CD4-positive, alpha-beta T cell (primary cell): ENCODE measurements at regions not wholly inside any gene's neighbourhood (a gene's known extent, or its start where the extent isn't known, plus 50 kb on each side); places are given as distances from the start of the nearest gene placed in this dataset.

Source experiments
- ATAC-seq: fragments of 200-7000 bp; cut with Tn5 transposase; one replicate; pipeline ENCODE4 v1.10.0; 2022; ENCODE audit warnings: mild to moderate bottlenecking; ENCODE audit not compliant: poor library complexity
- CTCF ChIA-PET: fragments of 350-600 bp; sonication (Branson Sonifier 250); formaldehyde crosslinking; loops from one replicate; lab custom pipeline; 2021; ENCODE audit warnings: antibody characterized with exemption, inconsistent platforms; lab: Charles Lee
- POLR2A ChIA-PET: fragments of 350-600 bp; sonication (Branson Sonifier 250); formaldehyde crosslinking; loops from one replicate; lab custom pipeline; 2021; ENCODE audit warnings: antibody characterized with exemption, inconsistent platforms; lab: Charles Lee
- DNase-seq, 14 experiments: peaks; one replicate each; pipeline ENCODE4 v3.0.0-alpha.2; 2013 to 2020; ENCODE audit warnings: mixed read lengths in 2 of 14
- H3K27ac ChIP-seq, 2 donors: one replicate each; pipeline versions ENCODE4 v1.5.1 to v1.7.0; 2013; ENCODE audit warnings: low read length in 2 of 2, low read depth in 1 of 2, mild to moderate bottlenecking in 1 of 2
- H3K27me3 ChIP-seq, 2 experiments: 1 replicate in 1 of 2; 2 replicates in 1 of 2; pipeline versions ENCODE4 v1.6.1 to v1.7.0; 2013; ENCODE audit warnings: low read length in 2 of 2, control low read depth in 1 of 2, mild to moderate bottlenecking in 1 of 2, moderate library complexity in 1 of 2; ENCODE audit not compliant: insufficient read depth in 2 of 2, control insufficient read depth in 1 of 2
- H3K36me3 ChIP-seq: one replicate; pipeline ENCODE4 v1.6.1; 2013; ENCODE audit warnings: low read length, control low read depth; ENCODE audit not compliant: insufficient read depth
- H3K4me1 ChIP-seq: one replicate; pipeline ENCODE4 v1.6.1; 2013; ENCODE audit warnings: low read length, control low read depth; ENCODE audit not compliant: insufficient read depth
- H3K4me3 ChIP-seq: one replicate; pipeline ENCODE4 v1.5.1; 2013; ENCODE audit warnings: mild to moderate bottlenecking, low read length, moderate library complexity
- H3K9me3 ChIP-seq, 2 experiments: 1 replicate in 1 of 2; 2 replicates in 1 of 2; pipeline versions ENCODE4 v1.6.1 to v1.7.0; 2013; ENCODE audit warnings: low read length in 2 of 2, mild to moderate bottlenecking in 2 of 2, control low read depth in 1 of 2, moderate library complexity in 1 of 2; ENCODE audit not compliant: control insufficient read depth in 1 of 2, insufficient read depth in 1 of 2
- H3K27ac Mint-ChIP-seq: one replicate; pipeline ENCODE4 v1.8.0; 2020; ENCODE audit warnings: mixed read lengths
- H3K27me3 Mint-ChIP-seq: one replicate; pipeline ENCODE4 v1.8.0; 2021; ENCODE audit warnings: mixed read lengths
- H3K36me3 Mint-ChIP-seq: one replicate; pipeline ENCODE4 v1.8.0; 2021; ENCODE audit warnings: low read depth, mixed read lengths
- H3K4me1 Mint-ChIP-seq: one replicate; pipeline ENCODE4 v1.8.0; 2021; ENCODE audit warnings: low read depth, mixed read lengths
- H3K4me3 Mint-ChIP-seq: one replicate; pipeline ENCODE4 v1.8.0; 2020; ENCODE audit warnings: mild to moderate bottlenecking, mixed read lengths
- H3K9me3 Mint-ChIP-seq: one replicate; pipeline ENCODE4 v1.8.0; 2020; ENCODE audit warnings: mixed read lengths
- CTCF ChIP-seq: fragments of 200-600 bp; IDR thresholded peaks from one replicate; pipeline ENCODE4 v1.8.0; 2022; ENCODE audit warnings: antibody characterized with exemption, mild to moderate bottlenecking
- intact Hi-C, 2 experiments: fragments of 100-400 bp; cut with DNase I in 1 of 2; cut with micrococcal nuclease in 1 of 2; formaldehyde crosslinking; loops; one replicate each; pipeline versions ENCODE4 v1.15.1 to v1.9.0; 2023 to 2025; cut with DNase I, micrococcal nuclease

- Mint-ChIP-seq H3K4me3 (no peak overlapping the region), H3K9me3 (peaks cover 6% of the 10 kb centered on the region), H3K36me3 (no peaks in the 10 kb centered on the region), H3K27ac (no peak overlapping the region), H3K27me3 (no peaks in the 10 kb centered on the region), H3K4me1 (no peaks in the 10 kb centered on the region)
- POLR2A ChIA-PET, result no interaction called here
- Histone ChIP-seq H3K36me3 (no peaks in the 10 kb centered on the region), H3K27ac (no peak overlapping the region), H3K4me1 (no peaks in the 10 kb centered on the region), H3K4me3 (no peak overlapping the region), H3K9me3 (no peaks in the 10 kb centered on the region), H3K27me3 (no peaks in the 10 kb centered on the region)
- CTCF ChIA-PET, result no interaction called here
- TF ChIP-seq CTCF, result no peak
- DNase-seq (no peak), ATAC-seq (no peak)
- intact Hi-C loops, result no loop called here
These were observed 90.0 kb upstream of the PCDH10 start for GRCh38 chr4:133059117-133059516.

GRCh38 chr4:133062851-133063250 lies 86.2 kb upstream of the PCDH10 start:
- ATAC-seq (no peak), DNase-seq (no peak)
- H3K4me3 Mint-ChIP-seq, result no peak overlapping the region
- POLR2A ChIA-PET, result interaction anchor here (0.6 kb wide), 1 partner anchor 63 kb away, joined by 3 read pairs; no protein-coding TSS in a partner anchor
- intact Hi-C loops, result no loop called here
- Histone ChIP-seq H3K27ac (no peak overlapping the region), H3K9me3 (peaks cover 0 to 3% of the 10 kb centered on the region in 2 experiments), H3K27me3 (no peaks in the 10 kb centered on the region), H3K4me3 (no peak overlapping the region), H3K36me3 (no peaks in the 10 kb centered on the region), H3K4me1 (no peaks in the 10 kb centered on the region)
- H3K27ac Mint-ChIP-seq, result no peak overlapping the region
- CTCF ChIA-PET, result no interaction called here
- H3K4me1 Mint-ChIP-seq, result no peaks in the 10 kb centered on the region
- peaks cover 9% of the 10 kb centered on the region for H3K9me3 Mint-ChIP-seq
- H3K27me3 Mint-ChIP-seq, result no peaks in the 10 kb centered on the region
- TF ChIP-seq CTCF, result no peak
- no peaks in the 10 kb centered on the region for H3K36me3 Mint-ChIP-seq

- Histone ChIP-seq H3K4me3 (no peak overlapping the region), H3K9me3 (peaks cover 7 to 12% of the 10 kb centered on the region in 2 experiments), H3K27me3 (no peaks in the 10 kb centered on the region), H3K36me3 (no peaks in the 10 kb centered on the region), H3K4me1 (no peaks in the 10 kb centered on the region), H3K27ac (no peak overlapping the region)
- Mint-ChIP-seq H3K4me3 (no peak overlapping the region), H3K27ac (no peak overlapping the region), H3K36me3 (no peaks in the 10 kb centered on the region), H3K4me1 (no peaks in the 10 kb centered on the region), H3K27me3 (no peaks in the 10 kb centered on the region), H3K9me3 (peaks cover 9% of the 10 kb centered on the region)
- no peak for DNase-seq
- ChIA-PET CTCF (no interaction called here), POLR2A (no interaction called here)
- TF ChIP-seq CTCF, result no peak
- intact Hi-C loops, result no loop called here
- no peak for ATAC-seq
These were observed 81.0 kb upstream of the PCDH10 start for GRCh38 chr4:133068083-133068482.
